ENCODE measurements at regions not wholly inside any gene's neighbourhood (a gene's known extent, or its start where the extent isn't known, plus 50 kb on each side); places are given as distances from the start of the nearest gene placed in this dataset.

DNA sequence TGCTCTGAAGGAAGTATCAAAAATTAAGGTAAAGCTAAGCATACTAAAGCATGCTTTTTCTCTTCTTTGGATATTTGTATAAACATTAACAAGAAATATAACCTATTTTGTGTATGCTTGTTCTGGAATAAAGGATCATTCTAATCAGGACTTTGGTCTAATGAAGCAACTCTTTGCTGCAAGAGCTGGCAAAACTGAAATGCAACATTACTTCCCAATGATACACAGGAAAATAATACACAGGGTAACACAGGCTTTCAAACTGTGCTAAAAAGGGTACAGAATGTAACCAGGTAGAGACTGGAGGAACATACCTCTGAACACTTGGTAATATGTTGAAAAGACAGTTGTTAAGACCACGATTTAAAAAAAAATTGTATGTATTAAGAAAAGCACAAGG lies 222.5 kb upstream of the DIO2 start:
- TF ChIP-seq POLR2A (IDR thresholded peaks at IDR 0.05), result no peak
- TF ChIP-seq, protein P1, sequence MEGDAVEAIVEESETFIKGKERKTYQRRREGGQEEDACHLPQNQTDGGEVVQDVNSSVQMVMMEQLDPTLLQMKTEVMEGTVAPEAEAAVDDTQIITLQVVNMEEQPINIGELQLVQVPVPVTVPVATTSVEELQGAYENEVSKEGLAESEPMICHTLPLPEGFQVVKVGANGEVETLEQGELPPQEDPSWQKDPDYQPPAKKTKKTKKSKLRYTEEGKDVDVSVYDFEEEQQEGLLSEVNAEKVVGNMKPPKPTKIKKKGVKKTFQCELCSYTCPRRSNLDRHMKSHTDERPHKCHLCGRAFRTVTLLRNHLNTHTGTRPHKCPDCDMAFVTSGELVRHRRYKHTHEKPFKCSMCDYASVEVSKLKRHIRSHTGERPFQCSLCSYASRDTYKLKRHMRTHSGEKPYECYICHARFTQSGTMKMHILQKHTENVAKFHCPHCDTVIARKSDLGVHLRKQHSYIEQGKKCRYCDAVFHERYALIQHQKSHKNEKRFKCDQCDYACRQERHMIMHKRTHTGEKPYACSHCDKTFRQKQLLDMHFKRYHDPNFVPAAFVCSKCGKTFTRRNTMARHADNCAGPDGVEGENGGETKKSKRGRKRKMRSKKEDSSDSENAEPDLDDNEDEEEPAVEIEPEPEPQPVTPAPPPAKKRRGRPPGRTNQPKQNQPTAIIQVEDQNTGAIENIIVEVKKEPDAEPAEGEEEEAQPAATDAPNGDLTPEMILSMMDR (IDR thresholded peaks at IDR 0.05), result no peak
- TF ChIP-seq POLR2AphosphoS5 (IDR thresholded peaks at IDR 0.05), result no peak
- no peak for TF ChIP-seq EP300 (IDR thresholded peaks at IDR 0.05)

Data from stomach (tissue), 4 donors.